ENCODE measurements at regions not wholly inside any gene's neighbourhood (a gene's known extent, or its start where the extent isn't known, plus 50 kb on each side); places are given as distances from the start of the nearest gene placed in this dataset.

- no peak overlapping the region for H3K4me3 ChIP-seq (ENCODE audit: insufficient read depth, low read length)
- no peaks in the 10 kb centered on the region for H3K79me2 ChIP-seq (ENCODE audit: insufficient read depth, low read length)
- no peaks in the 10 kb centered on the region for H3K9me3 ChIP-seq (ENCODE audit: low read depth, low read length)
- no peak overlapping the region for H3K27ac ChIP-seq (ENCODE audit: low read depth, low read length)
- no peak overlapping the region for H3K4me2 ChIP-seq (ENCODE audit: insufficient read depth, low read length)
- TF ChIP-seq CTCF (IDR thresholded peaks at IDR 0.05; ENCODE audit: extremely low read depth, low read depth, low read length): no peak
- no peaks in the 10 kb centered on the region for H4K20me1 ChIP-seq (ENCODE audit: insufficient read depth, low read length)
- H2AFZ ChIP-seq (ENCODE audit: low read length): no peak overlapping the region
- DNase-seq (ENCODE audit: insufficient read length, low spot score, missing footprints): no peak
- peaks cover 13% of the 10 kb centered on the region for H3K27me3 ChIP-seq (ENCODE audit: insufficient read depth, low read length)
- no peaks in the 10 kb centered on the region for H3K36me3 ChIP-seq (ENCODE audit: insufficient read depth, low read length)
- no peaks in the 10 kb centered on the region for H3K4me1 ChIP-seq (ENCODE audit: insufficient read depth, low read length)
These were observed 60.5 kb upstream of the PRR23C start for GRCh38 chr3:139105154-139105702.

GRCh38 chr3:139106013-139106932 lies 61.6 kb upstream of the PRR23C start:
- Histone ChIP-seq H3K79me2 (ENCODE audit: insufficient read depth, low read length) (no peaks in the 10 kb centered on the region), H3K4me3 (ENCODE audit: insufficient read depth, low read length) (no peak overlapping the region), H3K9me3 (ENCODE audit: low read depth, low read length) (no peaks in the 10 kb centered on the region), H3K4me1 (ENCODE audit: insufficient read depth, low read length) (no peaks in the 10 kb centered on the region), H3K36me3 (ENCODE audit: insufficient read depth, low read length) (no peaks in the 10 kb centered on the region), H3K27me3 (ENCODE audit: insufficient read depth, low read length) (peaks cover 13% of the 10 kb centered on the region), H3K4me2 (ENCODE audit: insufficient read depth, low read length) (no peak overlapping the region), H4K20me1 (ENCODE audit: insufficient read depth, low read length) (no peaks in the 10 kb centered on the region), H3K27ac (ENCODE audit: low read depth, low read length) (no peak overlapping the region), H2AFZ (ENCODE audit: low read length) (no peak overlapping the region)
- TF ChIP-seq CTCF (IDR thresholded peaks at IDR 0.05; ENCODE audit: extremely low read depth, low read depth, low read length): no peak
- DNase-seq (ENCODE audit: insufficient read length, low spot score, missing footprints): no peak

- no peak for TF ChIP-seq CTCF (IDR thresholded peaks at IDR 0.05; ENCODE audit: extremely low read depth, low read depth, low read length)
- Histone ChIP-seq H3K36me3 (ENCODE audit: insufficient read depth, low read length) (no peaks in the 10 kb centered on the region), H3K4me1 (ENCODE audit: insufficient read depth, low read length) (no peaks in the 10 kb centered on the region), H3K79me2 (ENCODE audit: insufficient read depth, low read length) (no peaks in the 10 kb centered on the region), H3K27me3 (ENCODE audit: insufficient read depth, low read length) (peaks cover 13% of the 10 kb centered on the region), H3K4me3 (ENCODE audit: insufficient read depth, low read length) (no peak overlapping the region), H4K20me1 (ENCODE audit: insufficient read depth, low read length) (no peaks in the 10 kb centered on the region), H2AFZ (ENCODE audit: low read length) (no peak overlapping the region), H3K4me2 (ENCODE audit: insufficient read depth, low read length) (no peak overlapping the region), H3K9me3 (ENCODE audit: low read depth, low read length) (no peaks in the 10 kb centered on the region), H3K27ac (ENCODE audit: low read depth, low read length) (no peak overlapping the region)
- DNase-seq (ENCODE audit: insufficient read length, low spot score, missing footprints): no peak
These were observed 62.9 kb upstream of the PRR23C start for GRCh38 chr3:139107424-139108252.
